Right renal pelvis (tissue), 4 donors: ENCODE measurements at regions not wholly inside any gene's neighbourhood (a gene's known extent, or its start where the extent isn't known, plus 50 kb on each side); places are given as distances from the start of the nearest gene placed in this dataset.
"Not testable (repeated sequence)": the region's sequence is repeated elsewhere in the genome, so short reads cannot be mapped to it uniquely, and the experiment has no call there.

Experiments
- DNase-seq, 4 donors: peaks; one replicate each; pipeline ENCODE4 v3.0.0-alpha.2; 2013; ENCODE audit warnings: low read depth in 4 of 4, low spot score in 3 of 4, missing footprints in 1 of 4

- no peak for DNase-seq
Measured at GRCh38 chr14:41549821-41550607, 56.7 kb upstream of the LRFN5 start.

GRCh38 chr14:41549282-41549681 is 57.4 kb upstream of the LRFN5 start:
- no peak for DNase-seq

- no peak for DNase-seq
Measured at GRCh38 chr14:41548666-41549065, 58.0 kb upstream of the LRFN5 start.

GRCh38 chr14:41541333-41541732 is 65.3 kb upstream of the LRFN5 start:
- no peak for DNase-seq

- no peak for DNase-seq
Measured at GRCh38 chr14:41532255-41532654, 74.4 kb upstream of the LRFN5 start.

- DNase-seq = no peak
Measured at GRCh38 chr14:41521891-41522290, 84.8 kb upstream of the LRFN5 start.

GRCh38 chr14:41518030-41518429 is 88.6 kb upstream of the LRFN5 start:
- DNase-seq = not testable (repeated sequence)

- no peak for DNase-seq
Measured at GRCh38 chr14:41506552-41506951, 100.1 kb upstream of the LRFN5 start.

- DNase-seq = no peak
Measured at GRCh38 chr14:41505491-41505890, 101.2 kb upstream of the LRFN5 start.

GRCh38 chr14:41498959-41499358 is 107.7 kb upstream of the LRFN5 start:
- DNase-seq = no peak

- no peak for DNase-seq
Measured at GRCh38 chr14:41490323-41490722, 116.4 kb upstream of the LRFN5 start.

- no peak for DNase-seq
Measured at GRCh38 chr14:41489315-41489972, 117.2 kb upstream of the LRFN5 start.

- DNase-seq = no peak
Measured at GRCh38 chr14:41488401-41488800, 118.3 kb upstream of the LRFN5 start.

GRCh38 chr14:41482861-41483260 is 123.8 kb upstream of the LRFN5 start:
- DNase-seq = no peak

- DNase-seq = no peak
Measured at GRCh38 chr14:41476526-41476925, 130.2 kb upstream of the LRFN5 start.

GRCh38 chr14:41461380-41461779 is 145.3 kb upstream of the LRFN5 start:
- DNase-seq = no peak

- DNase-seq = no peak
Measured at GRCh38 chr14:41457393-41457792, 149.3 kb upstream of the LRFN5 start.

GRCh38 chr14:41449066-41449465 is 157.6 kb upstream of the LRFN5 start:
- no peak for DNase-seq

- no peak for DNase-seq
Measured at GRCh38 chr14:41446008-41446407, 160.7 kb upstream of the LRFN5 start.

- no peak for DNase-seq
Measured at GRCh38 chr14:41423503-41423902, 183.2 kb upstream of the LRFN5 start.

GRCh38 chr14:41421308-41421707 is 185.4 kb upstream of the LRFN5 start:
- not testable (repeated sequence) for DNase-seq

GRCh38 chr14:41419709-41420108 is 187.0 kb upstream of the LRFN5 start:
- DNase-seq = no peak
